ENCODE measurements at regions not wholly inside any gene's neighbourhood (a gene's known extent, or its start where the extent isn't known, plus 50 kb on each side); places are given as distances from the start of the nearest gene placed in this dataset.

DNA sequence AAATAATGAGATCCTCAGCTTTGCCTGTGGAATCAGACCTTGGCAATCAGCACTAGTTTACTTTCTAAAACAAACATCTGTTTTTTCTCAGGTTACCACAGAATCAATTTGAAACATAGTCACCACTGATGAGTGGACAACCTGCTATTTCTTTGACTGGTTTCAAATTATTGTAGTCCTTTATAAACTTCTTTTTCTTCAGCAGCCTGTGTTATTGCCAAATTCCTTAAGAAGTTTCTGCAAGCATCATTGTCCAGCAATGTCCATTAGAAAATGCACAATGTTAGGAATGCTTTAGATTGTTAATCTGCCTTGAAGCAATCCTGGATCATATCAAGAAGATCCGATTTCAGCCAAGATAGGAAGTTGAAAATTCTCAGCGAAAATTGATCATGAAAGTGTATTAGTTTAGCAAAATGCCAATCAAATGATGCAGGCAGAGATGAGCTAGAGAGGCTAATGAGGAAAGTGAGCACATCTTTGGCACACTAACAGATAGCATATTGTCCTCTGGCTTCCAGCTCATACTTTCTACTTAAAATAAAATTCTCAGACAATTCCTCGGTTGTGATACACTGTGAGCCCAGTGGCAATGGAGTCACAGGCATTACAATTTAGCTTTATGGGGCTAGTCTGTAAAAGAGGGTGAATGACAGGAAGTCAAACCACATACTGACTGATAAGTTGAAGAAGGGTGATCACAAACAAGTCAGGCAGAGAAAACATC is 270.6 kb downstream of the SLITRK6 start:
- H3K4me3 ChIP-seq (ENCODE audit: low read depth, low read length): no peak overlapping the region
- no peak for TF ChIP-seq CTCF (IDR thresholded peaks at IDR 0.05; ENCODE audit: control insufficient read depth, extremely low read depth, insufficient read depth)
- DNase-seq (ENCODE audit: low read depth): no peak

DNA sequence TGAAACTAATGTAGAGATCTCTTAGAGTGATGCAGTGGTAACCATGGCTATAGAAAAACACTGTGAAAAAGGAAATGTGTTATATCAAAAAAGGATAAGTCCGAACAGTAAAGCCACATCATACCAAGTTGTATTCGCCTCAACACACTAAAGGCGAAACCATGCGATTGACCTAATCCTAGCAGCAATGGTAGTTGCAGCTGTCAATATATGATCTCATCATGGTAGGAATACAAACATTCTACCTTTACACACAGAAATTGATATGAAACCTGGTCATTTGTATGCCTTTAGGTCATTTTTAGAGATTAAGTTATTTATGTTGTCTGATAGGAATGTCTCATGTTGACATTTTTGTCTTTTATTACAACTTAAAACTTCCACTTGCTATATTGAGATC is 271.9 kb downstream of the SLITRK6 start:
- no peak overlapping the region for H3K4me3 ChIP-seq (ENCODE audit: low read depth, low read length)
- DNase-seq (ENCODE audit: low read depth): no peak
- no peak for TF ChIP-seq CTCF (IDR thresholded peaks at IDR 0.05; ENCODE audit: control insufficient read depth, extremely low read depth, insufficient read depth)

- no peak overlapping the region for H3K4me3 ChIP-seq (ENCODE audit: low read depth, low read length)
- DNase-seq (ENCODE audit: low read depth): no peak
- TF ChIP-seq CTCF (IDR thresholded peaks at IDR 0.05; ENCODE audit: control insufficient read depth, extremely low read depth, insufficient read depth): no peak
Observed at GRCh38 chr13:85525411-85525810, 273.8 kb downstream of the SLITRK6 start.

DNA sequence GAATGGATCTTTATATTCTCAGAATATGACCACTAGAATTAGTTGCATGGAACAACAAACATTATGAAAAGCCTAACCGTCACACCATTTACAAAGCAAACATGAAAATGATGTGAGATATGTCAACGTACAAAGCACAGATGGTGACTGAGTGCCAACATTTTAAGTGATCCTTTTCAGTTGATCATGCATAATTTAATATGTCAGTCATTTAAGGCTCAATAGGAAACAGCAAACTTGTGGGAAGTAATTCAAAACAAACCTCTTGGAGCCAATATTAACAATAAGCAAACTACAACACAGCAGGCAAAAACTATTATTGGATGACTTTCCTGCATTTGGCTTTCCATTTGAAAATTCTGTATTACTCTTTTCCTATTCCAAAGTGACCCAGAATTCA is 277.6 kb downstream of the SLITRK6 start:
- H3K4me3 ChIP-seq (ENCODE audit: low read depth, low read length): no peak overlapping the region
- DNase-seq (ENCODE audit: low read depth): peak; percentile 89
- no peak for TF ChIP-seq CTCF (IDR thresholded peaks at IDR 0.05; ENCODE audit: control insufficient read depth, extremely low read depth, insufficient read depth)

- peak; percentile 51 for DNase-seq (ENCODE audit: low read depth)
- TF ChIP-seq CTCF (IDR thresholded peaks at IDR 0.05; ENCODE audit: control insufficient read depth, extremely low read depth, insufficient read depth): no peak
- H3K4me3 ChIP-seq (ENCODE audit: low read depth, low read length): no peak overlapping the region
Observed at GRCh38 chr13:85520445-85520844, 278.8 kb downstream of the SLITRK6 start.

- DNase-seq (ENCODE audit: low read depth): no peak
- no peak overlapping the region for H3K4me3 ChIP-seq (ENCODE audit: low read depth, low read length)
- TF ChIP-seq CTCF (IDR thresholded peaks at IDR 0.05; ENCODE audit: control insufficient read depth, extremely low read depth, insufficient read depth): no peak
Observed at GRCh38 chr13:85519363-85519762, 279.9 kb downstream of the SLITRK6 start.

GRCh38 chr13:85512421-85512820 is 286.8 kb downstream of the SLITRK6 start:
- TF ChIP-seq CTCF (IDR thresholded peaks at IDR 0.05; ENCODE audit: control insufficient read depth, extremely low read depth, insufficient read depth): no peak
- no peak overlapping the region for H3K4me3 ChIP-seq (ENCODE audit: low read depth, low read length)
- DNase-seq (ENCODE audit: low read depth): peak; percentile 67

Measured in LNCaP clone FGC (cell line).